ENCODE measurements at regions not wholly inside any gene's neighbourhood (a gene's known extent, or its start where the extent isn't known, plus 50 kb on each side); places are given as distances from the start of the nearest gene placed in this dataset.

DNA sequence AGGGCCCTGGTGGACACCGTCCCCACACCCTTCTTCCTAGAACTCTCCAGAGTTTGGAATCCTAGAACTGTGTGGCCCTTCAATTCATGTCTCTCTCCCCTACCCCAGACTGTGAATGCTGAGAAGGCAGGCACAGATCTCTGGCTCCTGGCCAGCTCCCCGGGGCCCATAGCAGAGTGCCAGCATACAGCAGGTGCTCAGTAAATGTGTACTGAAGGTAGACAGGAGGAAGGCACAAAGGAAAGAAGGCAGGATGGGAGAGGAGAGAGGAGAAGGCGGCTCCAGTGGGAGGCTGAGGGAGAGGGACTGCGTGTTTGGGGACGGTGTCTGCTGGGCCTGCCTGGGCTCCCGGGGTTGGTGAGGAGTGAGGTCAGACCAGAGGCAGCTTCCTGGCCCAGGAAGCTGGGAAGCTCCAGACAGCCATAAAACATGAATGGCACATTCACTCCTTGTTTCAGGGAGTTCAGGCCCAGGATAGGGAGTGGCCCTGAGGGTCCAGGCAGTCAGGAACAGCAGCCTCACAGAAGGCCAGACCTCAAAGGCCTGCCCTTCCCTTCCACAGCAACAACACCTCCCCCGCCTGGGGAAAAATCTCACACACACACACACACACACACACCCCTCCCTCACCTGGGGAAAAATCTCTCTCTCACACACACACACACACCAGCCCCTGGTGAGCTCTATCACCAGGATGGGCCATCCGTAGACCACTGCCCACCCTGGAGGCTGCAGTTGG, 137.1 kb upstream of the PRR20G start:
- H3K27ac ChIP-seq (ENCODE audit: low read depth, low read length), result no peak overlapping the region
- ChIA-PET CTCF (ENCODE audit: partially characterized antibody) (no interaction called here), POLR2A (ENCODE audit: partially characterized antibody) (no interaction called here)
- H3K4me3 ChIP-seq (ENCODE audit: low read length in 2 of 2), result no peak overlapping the region
- Mint-ChIP-seq H3K27ac (peak overlapping the region in 1 of 7 donors; percentile 61), H3K4me1 (no peaks in the 10 kb centered on the region), H3K4me3 (no peak overlapping the region), H3K27me3 (peaks cover 20 to 33% of the 10 kb centered on the region in 2 donors), H3K9me3 (no peaks in the 10 kb centered on the region), H3K36me3 (no peaks in the 10 kb centered on the region)
- no peak for DNase-seq
- no peaks in the 10 kb centered on the region for H3K4me1 ChIP-seq (ENCODE audit: insufficient read depth, low read length)
- no peaks in the 10 kb centered on the region for H3K36me3 ChIP-seq (ENCODE audit: insufficient read depth, low read length)
- intact Hi-C loops (cut with micrococcal nuclease), result no loop called here
- H3K27me3 ChIP-seq (ENCODE audit: insufficient read depth, low read length), result peaks cover 3% of the 10 kb centered on the region
- H3K9me3 ChIP-seq (ENCODE audit: control insufficient read depth in 1 of 2, low read length in 2 of 2), result no peaks in the 10 kb centered on the region

DNA sequence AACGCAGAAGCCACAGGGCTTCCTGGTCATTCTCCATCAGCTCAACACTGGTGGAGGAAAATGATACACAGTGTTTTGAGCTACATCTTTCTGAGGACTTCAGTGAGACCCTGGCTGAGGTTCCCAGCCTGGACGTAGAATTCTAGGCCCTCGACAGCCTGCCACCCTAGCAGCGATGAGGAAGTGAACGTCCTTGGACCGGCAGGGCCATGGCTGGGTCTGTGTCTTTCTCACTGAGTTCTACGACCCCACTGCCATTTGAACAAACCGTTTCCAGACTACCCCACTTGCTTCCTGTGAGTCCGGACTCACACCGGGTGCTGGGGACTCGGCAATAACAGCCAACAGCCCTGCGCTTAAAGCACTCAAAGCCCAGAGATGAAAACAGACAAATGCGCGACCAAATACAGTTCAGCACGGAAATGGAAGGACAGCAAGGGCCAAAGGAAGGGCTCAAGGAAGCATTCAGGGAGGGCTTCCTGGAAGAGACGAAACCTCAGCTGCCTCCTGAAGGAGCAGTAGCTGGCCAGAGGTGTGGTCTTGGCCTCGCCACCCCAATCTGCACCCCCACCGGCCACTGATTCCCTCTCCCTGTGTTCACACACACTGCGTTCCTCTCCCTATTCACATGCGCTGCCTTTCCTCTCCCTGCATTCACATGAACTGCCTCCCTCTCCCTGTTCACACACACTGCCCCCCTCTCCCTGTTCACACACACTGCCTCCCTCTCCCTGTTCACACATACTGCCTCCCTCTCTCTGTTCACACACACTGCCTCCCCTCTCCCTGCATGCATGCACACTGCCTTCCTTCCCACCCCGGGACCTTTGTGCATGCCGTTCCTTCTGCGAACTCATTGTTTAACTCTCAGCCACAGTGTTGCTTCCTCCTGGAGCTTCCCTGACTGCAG, 136.3 kb upstream of the PRR20G start:
- Mint-ChIP-seq H3K27ac (no peak overlapping the region), H3K4me1 (no peaks in the 10 kb centered on the region), H3K36me3 (no peaks in the 10 kb centered on the region), H3K9me3 (no peaks in the 10 kb centered on the region), H3K27me3 (peaks cover 19 to 37% of the 10 kb centered on the region in 2 donors), H3K4me3 (no peak overlapping the region)
- Histone ChIP-seq H3K36me3 (ENCODE audit: insufficient read depth, low read length) (no peaks in the 10 kb centered on the region), H3K4me1 (ENCODE audit: insufficient read depth, low read length) (no peaks in the 10 kb centered on the region), H3K4me3 (ENCODE audit: low read length in 2 of 2) (no peak overlapping the region), H3K9me3 (ENCODE audit: control insufficient read depth in 1 of 2, low read length in 2 of 2) (no peaks in the 10 kb centered on the region), H3K27ac (ENCODE audit: low read depth, low read length) (no peak overlapping the region), H3K27me3 (ENCODE audit: insufficient read depth, low read length) (peaks cover 3% of the 10 kb centered on the region)
- DNase-seq, result no peak
- POLR2A ChIA-PET (ENCODE audit: partially characterized antibody), result no interaction called here
- intact Hi-C loops (cut with micrococcal nuclease), result no loop called here
- CTCF ChIA-PET (ENCODE audit: partially characterized antibody), result no interaction called here

DNA sequence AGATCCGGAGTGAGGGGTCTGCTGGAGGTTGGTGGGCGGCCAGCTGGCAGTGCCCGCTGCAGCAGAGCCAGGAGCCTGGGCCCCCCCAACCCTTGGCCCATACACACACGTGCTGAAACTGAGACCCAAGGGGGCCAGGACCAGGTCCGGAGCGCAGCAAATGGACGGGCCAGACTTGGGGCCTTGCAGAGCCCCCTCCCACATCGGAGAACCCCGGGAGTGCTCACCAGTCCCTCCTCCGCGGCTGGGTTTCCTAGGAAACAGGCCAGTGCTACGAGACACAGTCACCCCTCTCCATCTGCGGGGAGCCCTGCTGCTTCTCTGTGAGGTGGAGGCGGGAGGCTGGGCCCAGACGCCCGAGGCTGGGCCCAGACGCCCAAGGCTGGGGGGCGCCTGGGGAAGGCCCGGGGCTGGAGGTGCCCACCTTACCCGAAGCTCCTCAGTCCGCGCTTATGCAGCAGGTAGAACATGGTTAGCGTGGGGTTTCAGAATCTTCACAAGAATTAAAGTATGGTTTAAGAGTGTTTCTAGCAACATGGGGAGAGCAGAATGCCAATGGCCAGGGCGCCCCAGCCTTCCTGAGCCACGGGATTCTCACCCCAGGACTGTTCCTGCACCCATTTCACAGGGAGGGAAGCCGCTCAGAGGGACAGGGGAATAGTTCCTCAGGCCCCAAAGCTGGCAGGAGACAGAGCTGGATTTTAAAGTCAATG, 135.0 kb upstream of the PRR20G start:
- Mint-ChIP-seq H3K4me3 (no peak overlapping the region), H3K27me3 (peaks cover 12 to 28% of the 10 kb centered on the region in 2 donors), H3K27ac (no peak overlapping the region), H3K4me1 (no peaks in the 10 kb centered on the region), H3K36me3 (no peaks in the 10 kb centered on the region), H3K9me3 (no peaks in the 10 kb centered on the region)
- intact Hi-C loops (cut with micrococcal nuclease), result no loop called here
- Histone ChIP-seq H3K27ac (ENCODE audit: low read depth, low read length) (no peak overlapping the region), H3K4me1 (ENCODE audit: insufficient read depth, low read length) (no peaks in the 10 kb centered on the region), H3K36me3 (ENCODE audit: insufficient read depth, low read length) (no peaks in the 10 kb centered on the region), H3K4me3 (ENCODE audit: low read length in 2 of 2) (no peak overlapping the region), H3K27me3 (ENCODE audit: insufficient read depth, low read length) (no peaks in the 10 kb centered on the region), H3K9me3 (ENCODE audit: control insufficient read depth in 1 of 2, low read length in 2 of 2) (no peaks in the 10 kb centered on the region)
- no peak for DNase-seq
- POLR2A ChIA-PET (ENCODE audit: partially characterized antibody), result no interaction called here
- CTCF ChIA-PET (ENCODE audit: partially characterized antibody), result interaction anchor here (1.1 kb wide), 1 partner anchor 19 kb away, joined by 3 read pairs; no protein-coding TSS in a partner anchor

DNA sequence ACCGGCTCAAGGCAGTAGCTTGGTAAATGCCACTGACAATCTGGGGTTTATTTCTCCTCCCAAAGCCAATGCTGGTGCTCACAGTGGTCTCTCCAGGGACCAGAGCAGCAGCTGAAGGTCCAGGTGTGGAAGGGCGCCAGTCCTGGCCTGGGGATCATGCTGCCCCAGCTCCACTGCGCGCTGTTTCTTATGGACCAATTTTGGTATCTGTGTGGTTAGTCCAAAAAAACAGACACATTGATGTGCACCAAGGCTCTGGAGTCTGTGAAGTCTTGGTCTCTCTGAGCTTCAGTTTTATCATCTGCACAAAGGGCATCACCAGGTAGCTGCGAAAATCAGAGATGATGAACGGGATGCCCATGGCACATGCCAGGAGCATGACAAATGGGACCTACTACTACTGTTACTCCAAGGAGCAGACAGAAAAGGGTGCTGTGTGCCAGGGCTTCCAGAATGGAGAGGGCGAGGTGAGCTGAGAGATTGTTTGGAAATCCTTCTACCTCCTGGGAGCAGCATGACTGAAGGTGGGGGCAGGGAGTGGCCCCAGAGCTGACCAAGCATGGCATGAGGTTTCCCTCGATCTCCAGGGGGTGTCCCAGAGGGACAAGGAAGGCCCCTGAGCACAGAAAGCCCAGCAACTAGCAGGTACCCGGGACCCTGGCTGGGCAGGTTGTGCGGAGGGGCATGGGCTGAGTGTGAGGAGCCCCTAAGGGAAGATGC, 134.3 kb upstream of the PRR20G start:
- H3K27me3 ChIP-seq (ENCODE audit: insufficient read depth, low read length), result no peaks in the 10 kb centered on the region
- H3K4me1 ChIP-seq (ENCODE audit: insufficient read depth, low read length), result no peaks in the 10 kb centered on the region
- no peak overlapping the region for H3K4me3 ChIP-seq (ENCODE audit: low read length in 2 of 2)
- intact Hi-C loops (cut with micrococcal nuclease), result no loop called here
- no peaks in the 10 kb centered on the region for H3K9me3 ChIP-seq (ENCODE audit: control insufficient read depth in 1 of 2, low read length in 2 of 2)
- H3K9me3 Mint-ChIP-seq, result no peaks in the 10 kb centered on the region
- H3K36me3 Mint-ChIP-seq, result no peaks in the 10 kb centered on the region
- no peaks in the 10 kb centered on the region for H3K36me3 ChIP-seq (ENCODE audit: insufficient read depth, low read length)
- no peak overlapping the region for H3K27ac ChIP-seq (ENCODE audit: low read depth, low read length)
- no peak overlapping the region for H3K4me3 Mint-ChIP-seq
- no peak overlapping the region for H3K27ac Mint-ChIP-seq
- POLR2A ChIA-PET (ENCODE audit: partially characterized antibody), result no interaction called here
- CTCF ChIA-PET (ENCODE audit: partially characterized antibody), result interaction anchor here (1.1 kb wide), 1 partner anchor 18 kb away, joined by 3 read pairs; no protein-coding TSS in a partner anchor
- H3K27me3 Mint-ChIP-seq, result peaks cover 12 to 28% of the 10 kb centered on the region in 2 donors
- no peaks in the 10 kb centered on the region for H3K4me1 Mint-ChIP-seq
- DNase-seq, result no peak

DNA sequence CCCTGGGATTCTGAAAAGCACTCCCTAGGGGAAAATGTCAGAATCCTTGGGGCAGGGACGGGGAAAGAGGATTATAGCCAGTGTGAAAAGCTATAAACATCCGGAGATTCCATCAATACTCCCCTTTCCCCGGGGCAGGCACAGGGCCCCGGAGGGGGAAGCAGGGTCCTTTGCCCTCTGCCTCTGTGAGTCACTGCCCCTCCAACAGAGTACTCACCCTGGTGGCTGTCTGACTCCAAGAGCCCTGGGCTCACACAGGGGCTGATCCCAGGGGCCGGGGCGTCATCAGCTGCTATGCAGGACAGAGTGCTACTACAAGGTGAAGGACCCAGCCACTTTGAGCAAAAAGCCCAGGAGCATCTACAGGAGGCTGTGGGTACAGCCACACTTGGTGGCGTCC, 133.0 kb upstream of the PRR20G start:
- intact Hi-C loops (cut with micrococcal nuclease), result no loop called here
- H3K4me1 Mint-ChIP-seq, result no peaks in the 10 kb centered on the region
- no peaks in the 10 kb centered on the region for H3K9me3 ChIP-seq (ENCODE audit: control insufficient read depth in 1 of 2, low read length in 2 of 2)
- no peaks in the 10 kb centered on the region for H3K9me3 Mint-ChIP-seq
- peaks cover 16 to 24% of the 10 kb centered on the region in 2 donors for H3K27me3 Mint-ChIP-seq
- H3K4me3 Mint-ChIP-seq, result no peak overlapping the region
- no peak overlapping the region for H3K27ac Mint-ChIP-seq
- H3K4me3 ChIP-seq (ENCODE audit: low read length in 2 of 2), result no peak overlapping the region
- no peak overlapping the region for H3K27ac ChIP-seq (ENCODE audit: low read depth, low read length)
- CTCF ChIA-PET (ENCODE audit: partially characterized antibody), result no interaction called here
- H3K36me3 ChIP-seq (ENCODE audit: insufficient read depth, low read length), result no peaks in the 10 kb centered on the region
- POLR2A ChIA-PET (ENCODE audit: partially characterized antibody), result no interaction called here
- no peak for DNase-seq
- no peaks in the 10 kb centered on the region for H3K4me1 ChIP-seq (ENCODE audit: insufficient read depth, low read length)
- H3K36me3 Mint-ChIP-seq, result no peaks in the 10 kb centered on the region
- peaks cover 6% of the 10 kb centered on the region for H3K27me3 ChIP-seq (ENCODE audit: insufficient read depth, low read length)

DNA sequence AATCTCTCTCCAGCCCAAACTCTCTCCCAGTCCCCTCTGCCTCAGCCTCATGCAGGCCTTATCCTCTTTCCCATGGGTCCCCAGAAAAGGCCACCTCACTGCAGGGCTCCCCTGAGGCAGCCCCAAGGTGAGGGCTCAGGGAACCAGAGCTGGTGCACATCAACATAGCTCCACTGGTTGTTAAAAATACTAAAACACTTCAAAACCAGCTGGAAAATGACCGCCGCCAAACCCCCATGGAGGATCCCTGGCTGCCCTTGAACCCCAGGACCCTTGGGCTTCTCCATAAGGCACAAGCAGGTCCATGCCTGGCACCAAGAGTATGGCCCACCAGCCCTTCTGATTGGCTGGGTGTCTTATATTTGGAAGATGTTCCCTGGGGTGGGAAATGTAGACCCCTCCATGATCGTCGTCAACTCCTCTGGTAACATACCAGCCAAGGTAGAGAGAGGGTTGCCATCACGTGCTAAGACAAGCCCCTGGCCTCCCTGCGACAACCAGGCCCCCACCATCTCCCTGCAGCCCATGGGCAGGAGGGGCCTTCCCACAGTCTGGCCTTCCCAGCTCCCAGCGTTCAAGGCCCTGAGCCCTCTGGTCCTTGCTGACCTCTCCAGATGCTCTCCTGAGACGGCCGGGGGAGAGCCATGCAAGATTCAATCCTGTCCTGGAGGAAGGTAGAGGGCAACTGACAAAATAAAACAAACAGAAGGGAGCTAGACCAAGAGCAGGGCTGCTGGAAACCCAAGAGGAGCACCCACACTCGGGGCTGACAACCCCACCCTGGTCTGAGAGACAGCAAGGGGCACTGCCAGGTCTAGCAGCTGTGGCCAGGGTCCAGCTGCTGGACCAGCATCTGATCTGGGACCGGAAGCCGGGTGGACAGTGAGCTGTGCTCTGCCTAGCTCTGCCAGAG, 132.1 kb upstream of the PRR20G start:
- ChIA-PET CTCF (ENCODE audit: partially characterized antibody) (no interaction called here), POLR2A (ENCODE audit: partially characterized antibody) (no interaction called here)
- no peaks in the 10 kb centered on the region for H3K36me3 ChIP-seq (ENCODE audit: insufficient read depth, low read length)
- intact Hi-C loops (cut with micrococcal nuclease), result no loop called here
- H3K27ac Mint-ChIP-seq, result no peak overlapping the region
- no peaks in the 10 kb centered on the region for H3K4me1 ChIP-seq (ENCODE audit: insufficient read depth, low read length)
- H3K27me3 ChIP-seq (ENCODE audit: insufficient read depth, low read length), result peaks cover 6% of the 10 kb centered on the region
- H3K4me3 ChIP-seq (ENCODE audit: low read length in 2 of 2), result no peak overlapping the region
- H3K27me3 Mint-ChIP-seq, result peaks cover 19 to 26% of the 10 kb centered on the region in 2 donors
- no peaks in the 10 kb centered on the region for H3K36me3 Mint-ChIP-seq
- no peak for DNase-seq
- no peak overlapping the region for H3K4me3 Mint-ChIP-seq
- H3K9me3 ChIP-seq (ENCODE audit: control insufficient read depth in 1 of 2, low read length in 2 of 2), result no peaks in the 10 kb centered on the region
- no peaks in the 10 kb centered on the region for H3K4me1 Mint-ChIP-seq
- no peaks in the 10 kb centered on the region for H3K9me3 Mint-ChIP-seq
- H3K27ac ChIP-seq (ENCODE audit: low read depth, low read length), result no peak overlapping the region

Data from CD4-positive, alpha-beta memory T cell (primary cell).